ENCODE measurements at regions not wholly inside any gene's neighbourhood (a gene's known extent, or its start where the extent isn't known, plus 50 kb on each side); places are given as distances from the start of the nearest gene placed in this dataset.
"Not testable (repeated sequence)": the region's sequence is repeated elsewhere in the genome, so short reads cannot be mapped to it uniquely, and the experiment has no call there.

GRCh38 chr5:61215996-61216395 lies 53.7 kb upstream of the SMIM15 start:
- no peaks in the 10 kb centered on the region for H3K27me3 ChIP-seq
- no peaks in the 10 kb centered on the region for H3K4me1 ChIP-seq
- no peak overlapping the region for H3K4me3 ChIP-seq
- no peaks in the 10 kb centered on the region for H3K36me3 ChIP-seq
- no peak overlapping the region for H3K27ac ChIP-seq
- DNase-seq, result peak in 1 of 2 experiments; percentile 11
- no peaks in the 10 kb centered on the region for H3K9me3 ChIP-seq (replicated peaks)

- Histone ChIP-seq H3K4me1 (no peaks in the 10 kb centered on the region), H3K9me3 (replicated peaks) (no peaks in the 10 kb centered on the region), H3K27ac (no peak overlapping the region), H3K4me3 (no peak overlapping the region), H3K36me3 (no peaks in the 10 kb centered on the region), H3K27me3 (no peaks in the 10 kb centered on the region)
- DNase-seq, result no peak
Measured at GRCh38 chr5:61216741-61217140, 54.5 kb upstream of the SMIM15 start.

GRCh38 chr5:61217214-61217613 lies 54.9 kb upstream of the SMIM15 start:
- H3K9me3 ChIP-seq (replicated peaks), result no peaks in the 10 kb centered on the region
- H3K36me3 ChIP-seq, result no peaks in the 10 kb centered on the region
- H3K27me3 ChIP-seq, result no peaks in the 10 kb centered on the region
- no peak overlapping the region for H3K27ac ChIP-seq
- no peak overlapping the region for H3K4me3 ChIP-seq
- DNase-seq, result no peak
- no peaks in the 10 kb centered on the region for H3K4me1 ChIP-seq

- Histone ChIP-seq H3K27me3 (no peaks in the 10 kb centered on the region), H3K4me3 (no peak overlapping the region)
Measured at GRCh38 chr5:61228229-61228628, 66.0 kb upstream of the SMIM15 start.

GRCh38 chr5:61228691-61229280 lies 66.5 kb upstream of the SMIM15 start:
- no peak for DNase-seq
- Histone ChIP-seq H3K4me3 (no peak overlapping the region), H3K27ac (no peak overlapping the region), H3K27me3 (no peaks in the 10 kb centered on the region), H3K9me3 (replicated peaks) (no peaks in the 10 kb centered on the region), H3K36me3 (no peaks in the 10 kb centered on the region), H3K4me1 (no peaks in the 10 kb centered on the region)

More at GRCh38 chr5:61228229-61228628, 66.0 kb upstream of the SMIM15 start:
- no peak for DNase-seq
- H3K27ac ChIP-seq, result no peak overlapping the region
- no peaks in the 10 kb centered on the region for H3K9me3 ChIP-seq (replicated peaks)
- no peaks in the 10 kb centered on the region for H3K36me3 ChIP-seq
- H3K4me1 ChIP-seq, result no peaks in the 10 kb centered on the region

- H3K4me3 ChIP-seq, result no peak overlapping the region
- H3K36me3 ChIP-seq, result no peaks in the 10 kb centered on the region
- no peaks in the 10 kb centered on the region for H3K4me1 ChIP-seq
- no peak overlapping the region for H3K27ac ChIP-seq
- H3K9me3 ChIP-seq (replicated peaks), result no peaks in the 10 kb centered on the region
- no peaks in the 10 kb centered on the region for H3K27me3 ChIP-seq
- DNase-seq, result no peak
Measured at GRCh38 chr5:61229416-61229815, 67.1 kb upstream of the SMIM15 start.

GRCh38 chr5:61230492-61230891 lies 68.2 kb upstream of the SMIM15 start:
- no peak for DNase-seq
- H3K27me3 ChIP-seq, result no peaks in the 10 kb centered on the region
- H3K4me3 ChIP-seq, result no peak overlapping the region
- H3K4me1 ChIP-seq, result no peaks in the 10 kb centered on the region
- H3K9me3 ChIP-seq (replicated peaks), result no peaks in the 10 kb centered on the region
- no peak overlapping the region for H3K27ac ChIP-seq
- H3K36me3 ChIP-seq, result no peaks in the 10 kb centered on the region

GRCh38 chr5:61231813-61232212 lies 69.5 kb upstream of the SMIM15 start:
- Histone ChIP-seq H3K36me3 (no peaks in the 10 kb centered on the region), H3K27ac (no peak overlapping the region), H3K4me3 (no peak overlapping the region), H3K4me1 (no peaks in the 10 kb centered on the region), H3K9me3 (replicated peaks) (no peaks in the 10 kb centered on the region), H3K27me3 (no peaks in the 10 kb centered on the region)
- no peak for DNase-seq

GRCh38 chr5:61232490-61233050 lies 70.3 kb upstream of the SMIM15 start:
- no peaks in the 10 kb centered on the region for H3K36me3 ChIP-seq
- DNase-seq, result no peak
- no peaks in the 10 kb centered on the region for H3K27me3 ChIP-seq
- H3K27ac ChIP-seq, result no peak overlapping the region
- H3K4me3 ChIP-seq, result no peak overlapping the region
- H3K9me3 ChIP-seq (replicated peaks), result no peaks in the 10 kb centered on the region
- no peaks in the 10 kb centered on the region for H3K4me1 ChIP-seq

GRCh38 chr5:61234019-61234418 lies 71.8 kb upstream of the SMIM15 start:
- no peaks in the 10 kb centered on the region for H3K4me1 ChIP-seq
- H3K36me3 ChIP-seq, result no peaks in the 10 kb centered on the region
- no peak for DNase-seq
- no peak overlapping the region for H3K27ac ChIP-seq
- H3K27me3 ChIP-seq, result no peaks in the 10 kb centered on the region
- H3K9me3 ChIP-seq (replicated peaks), result no peaks in the 10 kb centered on the region
- H3K4me3 ChIP-seq, result no peak overlapping the region

- H3K4me1 ChIP-seq; H3K27ac ChIP-seq; H3K27me3 ChIP-seq; H3K9me3 ChIP-seq (replicated peaks); DNase-seq; H3K4me3 ChIP-seq; H3K36me3 ChIP-seq: not testable (repeated sequence)
Measured at GRCh38 chr5:61236715-61237114, 74.4 kb upstream of the SMIM15 start.

GRCh38 chr5:61245486-61245885 lies 83.2 kb upstream of the SMIM15 start:
- no peak overlapping the region; the same call in 1 of the 2 replicates for H3K27ac ChIP-seq

GRCh38 chr5:61245936-61246335 lies 83.7 kb upstream of the SMIM15 start:
- no peaks in the 10 kb centered on the region for H3K4me1 ChIP-seq
- H3K4me3 ChIP-seq, result peak overlapping the region; percentile 42
- H3K27me3 ChIP-seq, result no peaks in the 10 kb centered on the region
- H3K9me3 ChIP-seq (replicated peaks), result no peaks in the 10 kb centered on the region
- H3K36me3 ChIP-seq, result no peaks in the 10 kb centered on the region
- no peak overlapping the region; the same call in 1 of the 2 replicates for H3K27ac ChIP-seq
- peak; percentile 32 to 53 for DNase-seq

More at GRCh38 chr5:61245486-61245885, 83.2 kb upstream of the SMIM15 start:
- H3K4me3 ChIP-seq, result peak overlapping the region; percentile 42
- DNase-seq, result peak; percentile 42 to 66
- no peaks in the 10 kb centered on the region for H3K4me1 ChIP-seq
- H3K36me3 ChIP-seq, result no peaks in the 10 kb centered on the region
- no peaks in the 10 kb centered on the region for H3K27me3 ChIP-seq
- H3K9me3 ChIP-seq (replicated peaks), result no peaks in the 10 kb centered on the region

GRCh38 chr5:61246768-61247307 lies 84.6 kb upstream of the SMIM15 start:
- Histone ChIP-seq H3K27ac (no peak overlapping the region), H3K9me3 (replicated peaks) (no peaks in the 10 kb centered on the region), H3K27me3 (no peaks in the 10 kb centered on the region), H3K4me1 (peaks cover 2% of the 10 kb centered on the region), H3K4me3 (no peak overlapping the region), H3K36me3 (no peaks in the 10 kb centered on the region)
- DNase-seq, result no peak

- Histone ChIP-seq H3K9me3 (replicated peaks) (no peaks in the 10 kb centered on the region), H3K27me3 (no peaks in the 10 kb centered on the region), H3K4me3 (peak overlapping the region; percentile 50), H3K36me3 (no peaks in the 10 kb centered on the region), H3K27ac (peak overlapping the region; percentile 46), H3K4me1 (peaks cover 12% of the 10 kb centered on the region)
- peak in 1 of 2 experiments; percentile 35 for DNase-seq
Measured at GRCh38 chr5:61251874-61252642, 80.0 kb upstream of the ZSWIM6 start.

Data from SJCRH30 (cell line).